ENCODE measurements at regions not wholly inside any gene's neighbourhood (a gene's known extent, or its start where the extent isn't known, plus 50 kb on each side); places are given as distances from the start of the nearest gene placed in this dataset.

- TF ChIP-seq EZH2phosphoT487 (IDR thresholded peaks at IDR 0.05): no peak
- TF ChIP-seq, protein P1, sequence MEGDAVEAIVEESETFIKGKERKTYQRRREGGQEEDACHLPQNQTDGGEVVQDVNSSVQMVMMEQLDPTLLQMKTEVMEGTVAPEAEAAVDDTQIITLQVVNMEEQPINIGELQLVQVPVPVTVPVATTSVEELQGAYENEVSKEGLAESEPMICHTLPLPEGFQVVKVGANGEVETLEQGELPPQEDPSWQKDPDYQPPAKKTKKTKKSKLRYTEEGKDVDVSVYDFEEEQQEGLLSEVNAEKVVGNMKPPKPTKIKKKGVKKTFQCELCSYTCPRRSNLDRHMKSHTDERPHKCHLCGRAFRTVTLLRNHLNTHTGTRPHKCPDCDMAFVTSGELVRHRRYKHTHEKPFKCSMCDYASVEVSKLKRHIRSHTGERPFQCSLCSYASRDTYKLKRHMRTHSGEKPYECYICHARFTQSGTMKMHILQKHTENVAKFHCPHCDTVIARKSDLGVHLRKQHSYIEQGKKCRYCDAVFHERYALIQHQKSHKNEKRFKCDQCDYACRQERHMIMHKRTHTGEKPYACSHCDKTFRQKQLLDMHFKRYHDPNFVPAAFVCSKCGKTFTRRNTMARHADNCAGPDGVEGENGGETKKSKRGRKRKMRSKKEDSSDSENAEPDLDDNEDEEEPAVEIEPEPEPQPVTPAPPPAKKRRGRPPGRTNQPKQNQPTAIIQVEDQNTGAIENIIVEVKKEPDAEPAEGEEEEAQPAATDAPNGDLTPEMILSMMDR (IDR thresholded peaks at IDR 0.05): no peak
- no peak for TF ChIP-seq EZH2 (IDR thresholded peaks at IDR 0.05)
Measured at GRCh38 chr9:82363682-82364081, 375.1 kb downstream of the SPATA31D1 start.
